Subcutaneous abdominal adipose tissue (tissue), 5 donors: ENCODE measurements at regions not wholly inside any gene's neighbourhood (a gene's known extent, or its start where the extent isn't known, plus 50 kb on each side); places are given as distances from the start of the nearest gene placed in this dataset.
A peak's percentile ranks its signal among the peaks of the same experiment; 100 is the strongest.

Source experiments
- H3K27ac ChIP-seq: one replicate; pipeline ENCODE4 v1.7.0; 2013; ENCODE audit warnings: low read depth, mild to moderate bottlenecking, inconsistent platforms, low read length, moderate library complexity
- H3K27me3 ChIP-seq, 5 donors: one replicate each; pipeline ENCODE4 v1.7.0; 2013; ENCODE audit warnings: low read length in 5 of 5, inconsistent platforms in 1 of 5; ENCODE audit not compliant: control insufficient read depth in 5 of 5, insufficient read depth in 4 of 5
- H3K36me3 ChIP-seq, 5 donors: one replicate each; pipeline ENCODE4 v1.7.0; 2013; ENCODE audit warnings: low read length in 5 of 5; ENCODE audit not compliant: control insufficient read depth in 5 of 5, insufficient read depth in 5 of 5
- H3K4me1 ChIP-seq, 5 donors: one replicate each; pipeline ENCODE4 v1.7.0; 2013; ENCODE audit warnings: low read length in 5 of 5, mild to moderate bottlenecking in 3 of 5, moderate library complexity in 1 of 5; ENCODE audit not compliant: control insufficient read depth in 5 of 5, insufficient read depth in 5 of 5
- H3K4me3 ChIP-seq, 5 donors: one replicate each; pipeline ENCODE4 v1.7.0; 2013; ENCODE audit warnings: low read length in 5 of 5, low read depth in 1 of 5
- H3K9ac ChIP-seq, 5 donors: one replicate each; pipeline ENCODE4 v1.7.0; 2013; ENCODE audit warnings: low read length in 5 of 5, mild to moderate bottlenecking in 4 of 5, moderate library complexity in 3 of 5
- H3K9me3 ChIP-seq, 5 donors: one replicate each; pipeline ENCODE4 v1.7.0; 2013; ENCODE audit warnings: low read length in 5 of 5; ENCODE audit not compliant: control insufficient read depth in 5 of 5
- donor health status: healthy.
- donor health status: healthy.
- donor health status: healthy.
- donor health status: healthy.
- donor health status: healthy.

DNA sequence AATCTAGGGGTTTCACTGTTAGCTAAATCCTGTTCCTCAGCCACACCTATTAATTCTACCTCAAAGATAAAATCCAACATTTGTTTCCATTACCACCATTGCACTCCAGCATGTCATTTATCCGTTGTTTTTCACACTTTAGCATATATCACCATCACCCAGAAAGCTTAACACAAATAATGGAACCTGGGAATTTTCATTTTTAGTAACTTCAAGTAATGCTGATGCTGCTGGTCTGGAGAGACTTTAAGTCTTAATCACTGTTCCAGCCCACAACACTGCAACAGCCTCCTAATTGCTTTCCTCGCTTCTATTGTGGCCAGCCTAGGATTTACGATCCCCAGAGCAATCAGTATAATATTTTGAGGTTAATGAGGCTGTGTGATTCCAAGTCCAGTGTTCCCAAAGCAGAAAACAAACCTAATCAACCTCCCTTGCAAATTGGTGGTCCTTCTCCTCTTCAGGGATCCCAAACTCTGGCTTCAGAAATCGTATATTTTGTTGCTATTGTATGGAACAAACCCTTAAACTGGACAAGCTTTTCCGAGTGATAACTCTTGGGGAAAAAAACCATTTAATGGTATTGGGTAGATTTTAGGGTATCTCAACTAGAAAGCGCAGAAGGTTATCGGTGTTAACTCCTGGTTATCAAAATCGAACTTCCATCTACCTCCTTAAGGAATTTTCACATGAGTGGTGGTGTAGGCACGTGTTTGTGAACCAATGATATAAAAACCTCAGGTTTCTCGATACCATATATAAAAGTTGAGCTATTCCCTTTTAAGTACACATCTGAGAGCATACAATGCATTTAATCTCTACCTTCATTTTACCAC is 50.0 kb upstream of the BOLA1 start:
- Histone ChIP-seq H3K4me3 (peak overlapping the region; percentile 24 to 66 (median 43)), H3K9ac (peak overlapping the region in 1 of 5 donors; percentile 42), H3K27me3 (no peaks in the 10 kb centered on the region), H3K27ac (no peak overlapping the region), H3K9me3 (no peaks in the 10 kb centered on the region), H3K4me1 (peaks cover 0 to 29% (median 23%) of the 10 kb centered on the region in 5 donors), H3K36me3 (no peaks in the 10 kb centered on the region)
